HG03175 (cell line): ENCODE measurements at regions not wholly inside any gene's neighbourhood (a gene's known extent, or its start where the extent isn't known, plus 50 kb on each side); places are given as distances from the start of the nearest gene placed in this dataset.
"Not testable (repeated sequence)": the region's sequence is repeated elsewhere in the genome, so short reads cannot be mapped to it uniquely, and the experiment has no call there.

Experiments
- ATAC-seq: cut with Tn5 transposase; IDR thresholded peaks from one replicate; pipeline ENCODE4 v1.9.1; 2021; ENCODE audit warnings: mild to moderate bottlenecking, moderate library complexity; ENCODE audit not compliant: unreplicated experiment

DNA sequence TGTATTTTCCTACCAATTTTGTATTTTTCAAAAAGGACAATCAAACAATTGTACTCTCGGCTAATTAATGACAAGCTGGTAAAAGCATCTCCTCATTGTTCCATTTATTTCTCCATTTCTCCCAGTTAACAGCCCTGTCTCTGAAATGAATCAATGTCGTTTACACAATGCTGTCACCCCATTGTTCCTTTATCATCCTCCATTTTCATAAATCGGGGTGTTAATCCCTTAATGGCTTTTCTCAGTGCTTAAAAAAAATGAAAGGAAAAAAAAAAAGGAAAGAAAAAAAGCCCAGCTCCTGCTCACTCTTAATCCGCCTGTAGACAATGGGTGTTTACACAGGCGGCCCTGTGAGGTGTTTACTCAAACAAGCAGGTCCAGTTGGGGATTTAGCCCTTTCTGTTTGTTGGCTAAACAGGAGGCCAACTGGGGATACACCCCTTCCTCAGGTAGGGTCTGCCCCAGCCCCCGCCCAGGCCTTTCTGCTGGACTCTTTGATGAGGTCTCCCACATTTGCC is 86.8 kb upstream of the SALL1 start:
- ATAC-seq = no peak

DNA sequence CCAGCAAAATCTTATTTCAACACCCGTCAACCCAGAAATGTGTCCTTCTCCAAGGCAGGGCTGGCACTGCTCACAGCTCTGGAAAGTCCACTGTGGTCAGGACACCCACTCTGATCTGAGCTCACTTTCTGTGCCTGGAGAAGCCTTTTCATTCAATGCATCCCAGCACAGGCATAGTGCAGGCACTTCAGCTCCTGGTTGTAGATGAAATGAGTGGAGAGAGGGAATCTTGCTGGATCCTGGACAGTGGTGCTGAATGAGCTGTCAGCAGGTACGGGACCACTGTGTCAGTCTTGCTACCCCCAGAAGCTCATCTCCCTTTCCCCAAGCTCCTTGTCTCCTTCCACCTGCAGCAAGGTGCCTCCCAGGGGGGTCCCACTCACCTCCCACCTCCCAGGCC is 86.1 kb upstream of the SALL1 start:
- no peak for ATAC-seq

DNA sequence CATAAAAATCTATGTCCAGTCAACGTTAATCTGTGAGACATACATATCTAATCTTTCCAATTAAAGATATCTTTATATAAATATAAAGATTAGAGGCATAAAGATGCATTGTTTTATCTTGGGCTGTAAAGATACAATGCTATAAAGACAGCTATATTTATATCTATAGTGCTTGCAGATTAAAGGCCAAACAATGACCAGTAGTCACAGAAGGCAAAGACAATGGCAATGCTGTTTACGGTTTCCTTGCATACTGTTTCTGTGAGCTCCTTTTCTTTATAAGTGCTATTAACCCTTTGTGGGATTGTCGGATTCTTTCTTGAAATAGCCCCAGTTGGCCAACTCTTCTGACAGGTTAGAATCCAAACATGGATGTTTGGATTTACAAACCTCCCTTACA is 85.5 kb upstream of the SALL1 start:
- no peak for ATAC-seq

DNA sequence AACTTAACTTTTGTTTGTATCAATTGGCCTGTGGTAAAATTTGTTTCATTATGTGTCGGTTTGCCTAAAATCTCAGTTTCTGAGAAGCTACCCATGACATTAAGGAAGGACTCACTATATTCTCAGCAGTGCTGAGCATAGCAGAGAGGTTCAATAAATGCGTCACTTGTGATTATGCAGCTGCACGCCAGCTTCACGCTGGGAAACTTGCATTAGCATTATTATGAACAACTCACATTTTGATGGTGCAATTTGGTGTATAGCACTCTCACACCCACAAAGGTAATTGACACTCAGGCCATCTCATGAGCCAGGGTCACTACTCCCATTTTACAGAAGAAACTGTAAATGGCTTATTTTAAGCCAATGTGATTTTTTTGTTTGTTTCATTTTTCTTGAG is 80.6 kb upstream of the SALL1 start:
- ATAC-seq = no peak

DNA sequence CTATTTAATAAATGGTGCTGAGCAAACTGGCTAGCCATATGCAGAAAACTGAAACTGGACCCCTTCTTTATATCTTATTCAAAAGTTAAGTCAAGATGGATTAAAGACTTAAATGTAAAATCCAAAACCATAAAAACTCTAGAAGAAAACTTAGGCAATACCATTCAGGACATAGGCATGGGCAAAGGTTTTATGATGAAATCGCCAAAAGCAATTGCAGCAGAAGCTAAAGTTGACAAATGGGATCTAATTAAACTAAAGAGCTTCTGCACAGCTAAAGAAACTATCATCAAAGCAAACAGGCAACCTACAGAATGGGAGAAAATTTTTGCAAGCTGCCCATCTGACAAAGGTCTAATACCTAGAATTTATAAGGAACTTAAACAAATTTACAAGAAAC is 79.0 kb upstream of the SALL1 start:
- ATAC-seq = not testable (repeated sequence)

DNA sequence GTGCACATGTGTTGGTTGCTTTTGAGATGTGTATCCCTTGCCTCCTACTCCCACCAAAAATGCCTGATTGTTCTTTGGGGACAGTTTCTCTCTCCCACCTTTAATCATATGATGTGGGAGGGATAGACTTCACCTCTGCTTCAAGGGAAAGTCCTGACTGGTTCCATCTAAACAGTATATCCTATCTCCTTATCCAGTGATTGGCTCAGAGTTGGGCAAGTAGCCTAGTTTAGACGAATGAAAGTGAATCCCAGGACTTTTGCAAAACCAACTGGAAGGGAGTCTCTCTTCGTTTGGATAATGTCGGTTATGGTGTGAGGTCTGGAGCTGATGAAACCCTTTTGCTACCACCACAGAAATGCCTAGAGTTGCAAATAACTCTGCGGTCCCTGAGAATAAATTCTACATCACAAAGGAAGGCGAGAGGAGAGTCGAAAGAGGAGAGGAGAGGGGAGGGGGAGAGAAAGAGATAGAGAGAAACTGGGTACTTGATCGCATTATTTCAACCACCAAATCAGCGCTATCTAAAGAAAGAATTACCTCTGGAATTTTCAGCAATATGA is 77.1 kb upstream of the SALL1 start:
- ATAC-seq = no peak

DNA sequence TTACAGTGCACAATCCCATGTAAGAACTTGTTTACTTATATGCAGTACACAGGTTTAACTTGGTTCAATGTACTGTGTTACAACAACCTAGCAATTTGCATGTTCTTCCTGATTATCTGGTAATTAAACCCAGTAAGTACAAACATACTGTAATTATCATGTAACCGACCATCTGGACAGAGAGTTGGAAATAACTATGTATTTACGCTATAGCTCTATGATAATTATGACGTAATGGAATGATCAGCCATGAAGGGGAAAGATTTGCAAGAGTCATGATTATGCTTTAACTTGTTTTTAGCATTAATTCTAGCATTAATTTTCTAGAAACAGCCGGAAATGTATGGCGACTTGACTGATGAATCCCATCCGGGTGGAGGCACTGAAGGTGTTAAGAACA is 74.8 kb upstream of the SALL1 start:
- ATAC-seq = no peak

DNA sequence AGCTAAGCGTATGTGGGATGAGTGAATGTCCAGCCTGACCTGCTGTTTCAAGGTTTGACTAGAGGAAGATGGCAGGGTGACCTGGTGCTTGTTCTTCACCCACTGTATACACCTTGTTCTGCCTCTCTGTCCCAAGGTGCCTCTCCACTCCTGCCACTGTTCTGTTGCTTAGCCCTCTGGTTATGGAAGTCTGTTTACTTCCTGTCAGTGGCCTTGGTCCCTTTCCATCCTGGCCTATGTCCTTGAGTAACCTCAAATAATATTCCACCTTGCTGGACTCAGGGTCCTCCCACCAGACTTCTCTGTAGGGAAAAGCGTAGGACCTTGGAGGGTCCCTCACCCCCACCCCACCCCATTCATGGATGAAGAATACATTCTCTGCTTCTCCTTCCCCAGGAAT is 73.2 kb upstream of the SALL1 start:
- no peak for ATAC-seq

DNA sequence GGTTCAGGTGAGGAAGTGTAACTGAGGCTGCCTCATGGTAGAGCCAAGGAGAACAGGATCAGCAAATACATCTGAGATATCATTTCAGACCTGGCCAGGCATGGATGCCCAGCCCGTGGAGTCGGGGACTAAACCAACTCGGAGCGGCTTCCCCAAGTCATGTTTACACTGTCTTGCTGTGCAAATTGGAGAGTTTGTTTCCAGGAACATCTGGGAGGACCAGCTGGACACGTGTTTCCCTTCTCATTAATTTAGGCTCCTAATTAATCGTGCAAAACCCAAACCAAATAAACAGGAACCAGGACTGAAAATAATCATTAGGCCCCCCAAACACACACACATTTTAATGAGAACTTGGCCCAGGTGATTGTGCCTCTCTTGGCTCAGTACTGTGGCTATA is 70.9 kb upstream of the SALL1 start:
- no peak for ATAC-seq

DNA sequence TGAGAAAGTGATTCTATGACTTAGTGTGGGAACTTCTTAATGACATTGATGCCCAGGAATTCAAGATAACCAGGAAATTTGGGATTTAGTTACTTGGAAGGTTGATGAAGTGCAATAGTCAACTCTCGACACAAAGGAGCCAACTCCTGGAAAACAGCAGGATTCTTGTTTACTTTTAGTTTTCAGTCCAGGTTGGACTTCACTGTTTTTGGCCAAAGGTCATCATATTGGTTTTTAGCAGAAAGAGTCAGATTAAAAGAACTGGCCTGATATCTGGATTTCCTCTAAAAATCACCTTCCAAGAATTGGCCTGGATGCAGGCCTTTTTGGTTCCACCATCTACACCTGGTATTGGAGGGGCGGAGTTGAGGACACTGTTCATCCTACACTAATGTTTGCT is 60.1 kb upstream of the SALL1 start:
- ATAC-seq = no peak

DNA sequence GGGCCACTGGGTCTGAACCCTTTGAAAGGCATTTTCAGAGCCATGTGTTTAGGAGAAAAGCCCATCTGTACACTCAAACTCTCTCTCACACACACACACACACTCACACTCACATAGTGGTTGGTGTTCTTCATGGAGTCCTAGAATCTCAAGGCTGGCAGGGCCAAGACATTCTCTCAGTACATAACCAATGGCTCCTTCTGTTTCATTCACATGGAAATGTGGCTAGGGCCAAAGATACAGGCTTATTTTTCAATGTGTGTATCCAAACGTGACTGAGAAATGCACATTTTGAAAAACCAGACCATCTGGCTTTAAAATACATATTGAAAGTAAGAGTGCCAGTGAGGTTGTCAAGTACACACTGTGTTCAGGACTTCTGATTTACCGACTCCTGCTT is 59.0 kb upstream of the SALL1 start:
- no peak for ATAC-seq

DNA sequence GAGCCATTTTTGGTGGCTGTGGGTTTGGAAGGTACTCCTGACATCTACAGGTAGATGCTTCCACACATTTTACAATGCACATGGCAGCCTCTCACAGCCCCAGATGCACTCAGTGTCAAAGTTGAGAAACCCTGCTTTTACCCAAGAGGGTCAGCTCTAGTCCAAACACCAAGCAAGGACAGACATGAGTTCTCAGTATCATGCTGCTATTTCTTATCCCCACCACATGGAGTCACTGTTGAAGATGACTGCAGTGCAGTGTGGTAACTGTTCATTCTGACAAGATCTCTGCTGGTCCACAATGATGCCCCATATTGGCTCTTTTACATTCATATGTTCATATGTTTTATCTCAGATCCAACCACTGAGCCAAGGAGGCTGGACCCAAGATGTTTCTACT is 50.5 kb upstream of the SALL1 start:
- no peak for ATAC-seq
